Adipocyte (in vitro differentiated cells): ENCODE measurements at regions not wholly inside any gene's neighbourhood (a gene's known extent, or its start where the extent isn't known, plus 50 kb on each side); places are given as distances from the start of the nearest gene placed in this dataset.
"Not testable (repeated sequence)": the region's sequence is repeated elsewhere in the genome, so short reads cannot be mapped to it uniquely, and the experiment has no call there.

Source experiments
- DNase-seq: peaks from one replicate; pipeline ENCODE4 v3.0.0-alpha.2; 2015; ENCODE audit warnings: low read depth
- H3K27me3 ChIP-seq: replicated peaks from 2 replicates; pipeline ENCODE4 v1.7.0; 2013; ENCODE audit warnings: mild to moderate bottlenecking, low read length, moderate library complexity; ENCODE audit not compliant: control insufficient read depth, insufficient read depth
- H3K36me3 ChIP-seq: 2 replicates; pipeline ENCODE4 v1.7.0; 2013; ENCODE audit warnings: low read length, mild to moderate bottlenecking, moderate library complexity; ENCODE audit not compliant: control insufficient read depth, insufficient read depth, severe bottlenecking
- H3K4me1 ChIP-seq: 2 replicates; pipeline ENCODE4 v1.7.0; 2013; ENCODE audit warnings: mild to moderate bottlenecking, low read length, moderate library complexity; ENCODE audit not compliant: control insufficient read depth, insufficient read depth
- H3K4me3 ChIP-seq: 2 replicates; pipeline ENCODE4 v1.7.0; 2013; ENCODE audit warnings: mild to moderate bottlenecking, low read length, moderate library complexity
- H3K9ac ChIP-seq: 2 replicates; pipeline ENCODE4 v1.7.0; 2013; ENCODE audit warnings: mild to moderate bottlenecking, low read length, moderate library complexity
- H3K9me3 ChIP-seq: 2 replicates; pipeline ENCODE4 v1.7.0; 2013; ENCODE audit warnings: mild to moderate bottlenecking, low read length, moderate library complexity; ENCODE audit not compliant: control insufficient read depth

GRCh38 chr1:207245124-207245523 lies 76.4 kb upstream of the CD55 start:
- no peak for DNase-seq
- no peak overlapping the region for H3K9ac ChIP-seq
- H3K27me3 ChIP-seq, result no peaks in the 10 kb centered on the region

GRCh38 chr1:207248544-207249198 lies 72.8 kb upstream of the CD55 start:
- Histone ChIP-seq H3K27me3 (no peaks in the 10 kb centered on the region), H3K9ac (no peak overlapping the region), H3K4me1 (peaks cover 3% of the 10 kb centered on the region), H3K9me3 (no peaks in the 10 kb centered on the region), H3K36me3 (no peaks in the 10 kb centered on the region), H3K4me3 (no peak overlapping the region)
- no peak for DNase-seq

More at GRCh38 chr1:207245124-207245523, 76.4 kb upstream of the CD55 start:
- no peak overlapping the region for H3K4me3 ChIP-seq
- no peaks in the 10 kb centered on the region for H3K36me3 ChIP-seq
- H3K9me3 ChIP-seq, result no peaks in the 10 kb centered on the region
- H3K4me1 ChIP-seq, result peaks cover 11% of the 10 kb centered on the region

- no peak overlapping the region for H3K4me3 ChIP-seq
- H3K36me3 ChIP-seq, result no peaks in the 10 kb centered on the region
- no peak overlapping the region for H3K9ac ChIP-seq
- DNase-seq, result no peak
- H3K4me1 ChIP-seq, result no peaks in the 10 kb centered on the region
- H3K9me3 ChIP-seq, result no peaks in the 10 kb centered on the region
- H3K27me3 ChIP-seq, result no peaks in the 10 kb centered on the region
Measured at GRCh38 chr1:207250431-207250830, 71.0 kb upstream of the CD55 start.

- H3K4me3 ChIP-seq, result no peak overlapping the region
- no peak overlapping the region for H3K9ac ChIP-seq
- no peaks in the 10 kb centered on the region for H3K36me3 ChIP-seq
- no peaks in the 10 kb centered on the region for H3K4me1 ChIP-seq
- no peaks in the 10 kb centered on the region for H3K27me3 ChIP-seq
- no peak for DNase-seq
- H3K9me3 ChIP-seq, result no peaks in the 10 kb centered on the region
Measured at GRCh38 chr1:207251066-207251465, 70.4 kb upstream of the CD55 start.

GRCh38 chr1:207256869-207257268 lies 64.6 kb upstream of the CD55 start:
- DNase-seq, result no peak
- peaks cover 7% of the 10 kb centered on the region for H3K9me3 ChIP-seq
- no peaks in the 10 kb centered on the region for H3K36me3 ChIP-seq
- H3K27me3 ChIP-seq, result no peaks in the 10 kb centered on the region
- H3K4me3 ChIP-seq, result no peak overlapping the region
- H3K9ac ChIP-seq, result no peak overlapping the region
- no peaks in the 10 kb centered on the region for H3K4me1 ChIP-seq

- Histone ChIP-seq H3K9me3 (peaks cover 7% of the 10 kb centered on the region), H3K9ac (no peak overlapping the region), H3K27me3 (no peaks in the 10 kb centered on the region), H3K4me1 (no peaks in the 10 kb centered on the region), H3K4me3 (no peak overlapping the region), H3K36me3 (no peaks in the 10 kb centered on the region)
- DNase-seq, result no peak
Measured at GRCh38 chr1:207259391-207259790, 62.1 kb upstream of the CD55 start.

GRCh38 chr1:207261971-207262370 lies 59.5 kb upstream of the CD55 start:
- Histone ChIP-seq H3K4me1 (no peaks in the 10 kb centered on the region), H3K36me3 (no peaks in the 10 kb centered on the region), H3K4me3 (no peak overlapping the region), H3K27me3 (no peaks in the 10 kb centered on the region), H3K9me3 (peaks cover 1% of the 10 kb centered on the region), H3K9ac (no peak overlapping the region)
- DNase-seq, result no peak

GRCh38 chr1:207262891-207263290 lies 58.6 kb upstream of the CD55 start:
- not testable (repeated sequence) for H3K9ac ChIP-seq, H3K4me3 ChIP-seq, H3K36me3 ChIP-seq, DNase-seq, H3K4me1 ChIP-seq, H3K27me3 ChIP-seq, H3K9me3 ChIP-seq

GRCh38 chr1:207264663-207265252 lies 56.7 kb upstream of the CD55 start:
- H3K4me1 ChIP-seq, result no peaks in the 10 kb centered on the region
- H3K9me3 ChIP-seq, result no peaks in the 10 kb centered on the region
- H3K4me3 ChIP-seq, result no peak overlapping the region
- no peak overlapping the region for H3K9ac ChIP-seq
- no peaks in the 10 kb centered on the region for H3K36me3 ChIP-seq
- H3K27me3 ChIP-seq, result no peaks in the 10 kb centered on the region
- DNase-seq, result no peak

GRCh38 chr1:207268337-207268736 lies 53.1 kb upstream of the CD55 start:
- DNase-seq, result no peak
- Histone ChIP-seq H3K9ac (no peak overlapping the region), H3K36me3 (no peaks in the 10 kb centered on the region), H3K4me3 (no peak overlapping the region), H3K27me3 (no peaks in the 10 kb centered on the region), H3K4me1 (no peaks in the 10 kb centered on the region), H3K9me3 (peaks cover 3% of the 10 kb centered on the region)

- Histone ChIP-seq H3K9ac (no peak overlapping the region), H3K27me3 (no peaks in the 10 kb centered on the region), H3K36me3 (no peaks in the 10 kb centered on the region), H3K4me3 (no peak overlapping the region), H3K9me3 (peaks cover 6% of the 10 kb centered on the region), H3K4me1 (no peaks in the 10 kb centered on the region)
- no peak for DNase-seq
Measured at GRCh38 chr1:207268753-207269511, 52.5 kb upstream of the CD55 start.
